GM12892 (cell line): ENCODE measurements at regions not wholly inside any gene's neighbourhood (a gene's known extent, or its start where the extent isn't known, plus 50 kb on each side); places are given as distances from the start of the nearest gene placed in this dataset.
"Not testable (repeated sequence)": the region's sequence is repeated elsewhere in the genome, so short reads cannot be mapped to it uniquely, and the experiment has no call there.

Experiments used
- POLR2A ChIP-seq: IDR thresholded peaks from 2 replicates; pipeline ENCODE4 v1.6.1; 2011; ENCODE audit warnings: low read depth, low read length, control low read depth
- TAF1 ChIP-seq: IDR thresholded peaks from 2 replicates; pipeline ENCODE4 v1.6.1; 2011; ENCODE audit warnings: low read depth, mild to moderate bottlenecking, control low read depth, low read length, borderline replicate concordance

- not testable (repeated sequence) for TF ChIP-seq TAF1, POLR2A
Observed at GRCh38 chr6:97513260-97513659, 230.2 kb upstream of the MMS22L start.
